GM21515 (cell line): ENCODE measurements at regions not wholly inside any gene's neighbourhood (a gene's known extent, or its start where the extent isn't known, plus 50 kb on each side); places are given as distances from the start of the nearest gene placed in this dataset.

Experiments
- ATAC-seq: cut with Tn5 transposase; IDR thresholded peaks from one replicate; pipeline ENCODE4 v1.9.1; 2021; ENCODE audit not compliant: unreplicated experiment

DNA sequence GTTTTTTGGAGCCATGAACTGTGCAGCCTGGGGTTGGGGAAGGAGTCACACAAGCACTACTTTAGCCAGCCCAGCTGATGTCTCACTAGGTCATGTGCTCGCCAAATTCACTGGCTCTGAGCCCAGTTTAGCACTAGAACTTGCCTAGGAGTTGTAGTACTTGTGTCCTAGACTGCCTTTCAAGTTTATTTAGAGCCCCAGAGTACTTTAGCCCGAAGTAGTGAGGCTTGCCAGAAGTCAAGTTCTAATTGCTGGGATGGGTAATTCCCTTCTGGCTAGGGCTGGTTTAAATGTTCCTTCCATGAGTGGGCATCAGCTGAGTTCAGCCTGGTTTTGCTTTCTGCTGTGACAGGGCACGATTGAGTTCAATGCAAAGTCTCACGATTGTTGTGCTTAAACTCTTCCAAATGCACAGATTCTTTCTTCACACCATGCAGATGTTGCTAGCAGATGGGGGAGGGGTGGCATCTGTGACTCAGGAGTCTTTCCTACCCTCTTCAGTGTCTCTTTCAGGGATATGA, 228.2 kb upstream of the ZPLD1 start:
- ATAC-seq = no peak

DNA sequence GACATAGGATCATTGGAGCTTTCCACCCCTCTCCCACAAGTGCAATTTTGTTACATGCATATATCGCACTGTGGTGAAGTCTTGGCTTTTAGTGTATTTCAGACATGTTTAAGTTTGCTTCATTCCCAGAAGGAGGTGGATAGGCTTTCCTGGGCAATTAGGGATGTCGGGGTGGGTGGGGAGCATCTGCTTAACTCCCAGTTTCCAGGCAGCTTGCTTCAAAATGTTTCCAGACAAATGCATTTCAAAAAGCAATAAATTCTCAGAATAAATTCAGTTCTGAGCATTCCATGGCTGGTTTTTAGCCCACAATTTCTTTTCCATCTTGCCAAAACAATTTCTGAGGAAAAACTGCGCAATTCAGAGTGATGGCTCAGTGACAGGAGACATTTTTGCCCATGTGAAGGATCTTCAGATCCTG, 227.7 kb upstream of the ZPLD1 start:
- no peak for ATAC-seq

- ATAC-seq = no peak
Observed at GRCh38 chr3:102215166-102215565, 219.6 kb upstream of the ZPLD1 start.

- no peak for ATAC-seq
Observed at GRCh38 chr3:102223132-102223531, 211.7 kb upstream of the ZPLD1 start.

DNA sequence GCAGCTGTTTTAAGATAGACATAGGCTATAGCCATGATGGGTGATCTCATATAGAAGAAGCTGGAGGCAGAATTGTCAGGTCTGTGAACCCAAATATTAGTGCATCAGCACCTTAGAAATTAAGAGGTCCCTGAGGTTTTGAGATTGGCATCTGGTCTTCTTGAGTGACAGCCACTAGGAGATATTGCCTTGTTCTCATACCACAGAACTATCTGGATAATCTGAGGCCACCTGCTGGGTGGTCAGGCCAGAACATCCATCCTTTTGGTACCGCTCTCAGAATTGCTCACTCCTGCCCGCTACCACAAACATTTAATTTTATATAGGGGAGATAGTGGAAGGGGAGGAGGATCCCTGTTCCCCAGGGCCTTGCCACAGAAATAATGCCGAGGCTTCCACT, 210.6 kb upstream of the ZPLD1 start:
- no peak for ATAC-seq

- ATAC-seq = no peak
Observed at GRCh38 chr3:102225005-102225404, 209.8 kb upstream of the ZPLD1 start.

GRCh38 chr3:102225407-102226132, 209.2 kb upstream of the ZPLD1 start:
- ATAC-seq = no peak

DNA sequence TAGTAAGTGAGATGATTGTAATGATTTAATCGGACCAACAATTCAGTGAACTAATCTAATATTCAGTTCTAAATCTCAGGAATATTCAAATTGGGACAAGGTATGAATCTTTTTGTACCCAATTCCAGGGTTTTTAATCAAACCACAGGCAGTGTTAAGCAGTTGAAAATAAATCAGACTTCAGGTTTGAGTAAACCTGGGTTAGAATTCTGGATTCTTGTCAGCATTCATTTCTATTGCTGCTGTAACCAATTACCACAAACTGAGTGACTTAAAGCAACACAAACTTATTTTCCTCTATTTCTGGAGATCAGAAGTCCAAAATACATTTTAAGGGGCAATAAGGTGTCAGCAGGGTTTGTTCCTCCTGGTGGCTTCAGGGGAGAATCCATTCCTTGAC, 208.4 kb upstream of the ZPLD1 start:
- no peak for ATAC-seq

GRCh38 chr3:102229062-102229655, 205.7 kb upstream of the ZPLD1 start:
- ATAC-seq = peak; percentile 49

DNA sequence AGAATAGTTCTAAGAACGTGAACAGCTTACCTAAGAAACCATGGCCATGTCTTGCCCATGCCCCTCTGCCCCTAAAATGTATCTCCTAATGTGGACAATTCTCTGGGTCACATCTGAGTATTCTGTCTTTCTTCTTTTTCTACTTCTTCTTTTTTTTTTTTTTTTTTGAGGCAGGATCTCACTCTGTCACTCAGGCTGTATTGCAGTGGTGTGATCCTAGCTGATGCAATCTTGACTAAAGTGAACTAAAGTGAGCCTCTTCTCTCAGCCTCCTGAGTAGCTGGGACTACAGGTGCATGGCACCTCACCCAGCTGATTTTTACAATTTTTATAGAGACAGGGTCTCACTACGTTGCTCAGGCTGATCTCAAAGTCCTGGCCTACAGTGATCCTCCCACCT, 204.8 kb upstream of the ZPLD1 start:
- no peak for ATAC-seq

GRCh38 chr3:102233881-102234280, 200.9 kb upstream of the ZPLD1 start:
- peak; percentile 93 for ATAC-seq

DNA sequence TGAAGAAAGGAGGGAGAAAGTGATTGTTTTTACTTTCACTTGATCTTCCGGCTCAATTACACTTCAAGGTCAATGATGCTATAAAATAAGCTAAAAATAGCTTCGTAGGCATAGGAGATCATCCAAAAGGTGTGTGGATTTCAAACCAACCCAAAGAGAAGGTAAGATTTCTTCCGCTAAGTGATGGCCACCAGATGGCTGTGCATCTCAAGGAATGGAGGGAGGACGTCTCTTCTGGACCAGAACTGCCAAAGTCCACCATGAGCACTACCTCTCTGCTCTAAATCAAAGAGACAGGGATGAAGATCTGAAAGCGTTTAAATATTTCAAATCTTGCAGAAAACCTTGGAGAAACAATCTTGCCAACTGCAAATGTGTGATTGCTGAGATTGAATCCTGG, 199.1 kb upstream of the ZPLD1 start:
- ATAC-seq = no peak

GRCh38 chr3:102237181-102237580, 197.6 kb upstream of the ZPLD1 start:
- no peak for ATAC-seq

- ATAC-seq = no peak
Observed at GRCh38 chr3:102237838-102238237, 197.0 kb upstream of the ZPLD1 start.

DNA sequence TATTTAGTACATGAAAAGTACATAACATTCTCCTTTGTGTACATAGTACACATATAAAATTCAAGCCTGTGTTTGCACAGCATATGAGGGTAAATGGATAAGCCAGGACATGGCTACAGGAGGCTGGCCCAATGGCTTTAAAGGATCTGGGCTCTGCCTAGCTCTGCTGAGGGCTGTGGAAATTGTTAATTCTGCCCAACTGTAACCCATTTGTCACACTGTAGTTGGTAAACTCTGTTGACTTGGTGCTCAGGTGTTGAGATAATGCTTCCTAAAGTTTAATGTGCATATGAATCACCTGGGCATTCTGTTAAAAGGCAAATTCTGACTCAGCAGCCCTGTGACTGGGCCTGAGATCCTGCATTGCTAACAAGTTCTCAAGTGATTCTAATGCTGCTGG, 196.5 kb upstream of the ZPLD1 start:
- ATAC-seq = no peak

GRCh38 chr3:102240720-102241119, 194.1 kb upstream of the ZPLD1 start:
- no peak for ATAC-seq

- no peak for ATAC-seq
Observed at GRCh38 chr3:102248981-102249705, 185.7 kb upstream of the ZPLD1 start.

DNA sequence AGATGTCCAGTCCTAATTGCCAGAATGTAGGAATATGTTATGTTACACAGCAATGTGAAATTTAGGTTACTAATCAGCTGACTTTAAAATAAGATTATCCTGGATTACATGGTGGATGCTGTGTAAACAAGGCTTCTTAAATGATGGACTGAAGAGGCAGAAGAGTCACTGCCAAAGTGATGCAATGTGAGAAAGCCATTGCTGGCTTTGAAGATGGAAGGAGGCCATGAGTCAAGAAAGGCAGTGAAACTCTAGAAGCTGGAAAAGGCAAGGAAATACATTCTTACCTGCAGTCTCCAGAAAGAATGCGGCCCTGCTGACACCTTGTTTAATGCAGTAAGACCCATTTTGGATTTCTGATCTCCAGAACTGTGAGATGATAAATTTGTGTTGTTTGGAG, 179.1 kb upstream of the ZPLD1 start:
- no peak for ATAC-seq

GRCh38 chr3:102258666-102259227, 176.1 kb upstream of the ZPLD1 start:
- ATAC-seq = peak; percentile 70

GRCh38 chr3:102259663-102260062, 175.2 kb upstream of the ZPLD1 start:
- no peak for ATAC-seq

GRCh38 chr3:102265720-102266119, 169.1 kb upstream of the ZPLD1 start:
- ATAC-seq = peak; percentile 58

GRCh38 chr3:102269406-102269805, 165.4 kb upstream of the ZPLD1 start:
- ATAC-seq = no peak
